ENCODE measurements at regions not wholly inside any gene's neighbourhood (a gene's known extent, or its start where the extent isn't known, plus 50 kb on each side); places are given as distances from the start of the nearest gene placed in this dataset.

DNA sequence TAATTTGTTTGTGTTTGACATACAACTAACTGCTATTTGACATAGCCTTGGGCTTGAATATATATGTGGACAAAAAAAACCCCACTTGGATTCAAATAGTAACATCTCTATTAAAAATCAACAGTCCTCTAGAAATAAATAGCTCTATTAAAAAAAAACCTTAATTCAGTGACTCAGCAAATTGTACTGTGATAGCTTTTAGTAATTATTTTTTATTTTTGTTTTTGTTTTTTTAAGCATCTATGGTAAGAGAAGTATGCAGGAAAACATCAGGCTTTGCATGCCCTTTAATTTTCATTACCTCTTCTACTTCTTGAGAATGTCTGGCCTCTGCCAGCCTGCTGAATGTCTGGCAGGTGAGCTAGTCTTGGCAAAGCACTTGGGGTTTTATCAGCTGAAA, 300.7 kb downstream of the NPR3 start:
- Histone ChIP-seq H3K9ac (ENCODE audit: low read length) (no peak overlapping the region), H3K27me3 (ENCODE audit: control insufficient read depth, insufficient read depth, low read length) (no peaks in the 10 kb centered on the region), H3K36me3 (ENCODE audit: control insufficient read depth, insufficient read depth, low read length) (no peaks in the 10 kb centered on the region), H3K4me3 (ENCODE audit: low read length) (no peak overlapping the region), H3K4me1 (ENCODE audit: control insufficient read depth, insufficient read depth, low read length) (peaks cover 9% of the 10 kb centered on the region), H3K27ac (ENCODE audit: low read depth, low read length) (no peak overlapping the region)

DNA sequence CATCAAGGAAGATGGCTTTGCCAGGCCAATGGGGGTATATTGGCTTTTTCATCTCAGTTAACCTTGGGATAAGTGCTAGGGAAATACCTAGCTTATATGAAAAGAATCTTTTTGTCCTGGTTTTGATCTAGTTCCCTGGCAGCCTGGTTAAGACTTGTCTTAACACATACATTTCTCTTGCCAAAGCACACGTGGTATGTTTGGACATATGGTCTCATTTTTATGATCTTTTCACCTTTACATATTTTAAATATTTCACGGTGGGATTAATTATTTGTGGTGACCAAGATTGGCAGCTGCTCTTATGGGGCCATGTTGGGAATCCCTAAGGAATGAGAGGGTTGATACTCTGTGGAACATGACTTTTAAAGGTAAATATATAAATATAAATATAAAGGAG, 312.5 kb downstream of the NPR3 start:
- H3K9ac ChIP-seq (ENCODE audit: low read length), result no peak overlapping the region
- no peak overlapping the region for H3K27ac ChIP-seq (ENCODE audit: low read depth, low read length)
- no peaks in the 10 kb centered on the region for H3K4me1 ChIP-seq (ENCODE audit: control insufficient read depth, insufficient read depth, low read length)
- no peak overlapping the region for H3K4me3 ChIP-seq (ENCODE audit: low read length)
- no peaks in the 10 kb centered on the region for H3K36me3 ChIP-seq (ENCODE audit: control insufficient read depth, insufficient read depth, low read length)
- H3K27me3 ChIP-seq (ENCODE audit: control insufficient read depth, insufficient read depth, low read length), result no peaks in the 10 kb centered on the region

DNA sequence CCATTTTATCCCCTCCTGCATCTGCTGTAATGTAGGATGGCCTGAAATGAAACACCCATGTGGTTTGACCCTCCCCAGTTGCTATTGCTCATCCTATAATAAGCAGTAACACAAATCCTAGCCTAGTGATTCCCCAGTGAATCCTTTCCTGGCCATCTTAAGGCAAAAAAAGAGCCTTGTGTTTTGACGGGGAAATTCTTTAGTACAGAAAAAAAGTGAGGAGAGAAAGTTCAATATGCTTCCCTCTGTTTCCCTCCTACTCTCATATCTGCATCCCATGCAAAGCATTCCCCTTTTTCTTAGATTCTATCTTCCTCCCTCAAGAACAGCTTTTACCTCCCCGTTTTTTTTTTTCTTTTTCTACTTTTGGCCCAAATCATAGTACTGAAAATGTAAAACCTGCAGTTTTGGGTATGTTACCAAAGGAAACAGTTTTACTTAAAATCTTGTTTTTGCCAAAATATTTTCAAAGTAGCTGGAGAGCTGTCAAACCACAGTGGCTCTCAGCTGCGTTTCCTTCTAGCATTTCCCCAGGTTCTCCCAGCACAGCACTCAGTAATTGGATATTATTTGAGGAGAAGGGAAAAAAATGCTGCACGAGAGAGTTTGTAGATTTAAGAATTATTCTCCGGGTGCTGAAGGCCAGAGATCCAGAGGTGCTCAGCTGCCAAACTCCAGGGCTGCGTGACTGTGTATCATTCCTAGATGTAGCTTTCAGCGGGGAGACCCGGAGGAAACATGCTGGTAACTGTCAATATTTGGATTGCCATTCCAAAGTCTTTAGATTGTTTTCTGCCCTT, 321.4 kb downstream of the NPR3 start:
- Histone ChIP-seq H3K9ac (ENCODE audit: low read length) (no peak overlapping the region), H3K4me3 (ENCODE audit: low read length) (no peak overlapping the region), H3K4me1 (ENCODE audit: control insufficient read depth, insufficient read depth, low read length) (peaks cover 15% of the 10 kb centered on the region), H3K36me3 (ENCODE audit: control insufficient read depth, insufficient read depth, low read length) (no peaks in the 10 kb centered on the region), H3K27me3 (ENCODE audit: control insufficient read depth, insufficient read depth, low read length) (no peaks in the 10 kb centered on the region), H3K27ac (ENCODE audit: low read depth, low read length) (peak overlapping the region; percentile 55)

DNA sequence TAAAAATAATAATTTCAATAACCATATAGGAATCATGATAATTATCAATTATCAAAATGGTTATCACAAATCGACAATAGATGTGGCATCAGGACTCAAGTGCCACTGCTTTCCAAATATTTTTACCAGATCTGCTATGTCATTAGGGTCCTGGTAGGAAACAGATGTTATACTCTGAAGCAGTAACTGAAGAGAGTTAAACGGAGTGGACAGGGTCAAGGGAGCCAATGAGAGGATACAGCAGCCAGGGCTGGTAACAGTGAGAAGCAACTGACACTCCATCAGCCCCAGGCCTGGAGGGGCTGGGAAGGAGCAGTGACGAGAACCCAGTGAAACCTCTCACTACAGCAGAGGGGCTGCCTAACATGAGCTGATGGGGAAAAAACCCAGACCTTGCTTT, 322.4 kb downstream of the NPR3 start:
- Histone ChIP-seq H3K27ac (ENCODE audit: low read depth, low read length) (no peak overlapping the region), H3K27me3 (ENCODE audit: control insufficient read depth, insufficient read depth, low read length) (no peaks in the 10 kb centered on the region), H3K36me3 (ENCODE audit: control insufficient read depth, insufficient read depth, low read length) (no peaks in the 10 kb centered on the region), H3K9ac (ENCODE audit: low read length) (no peak overlapping the region), H3K4me1 (ENCODE audit: control insufficient read depth, insufficient read depth, low read length) (peaks cover 15% of the 10 kb centered on the region), H3K4me3 (ENCODE audit: low read length) (no peak overlapping the region)

DNA sequence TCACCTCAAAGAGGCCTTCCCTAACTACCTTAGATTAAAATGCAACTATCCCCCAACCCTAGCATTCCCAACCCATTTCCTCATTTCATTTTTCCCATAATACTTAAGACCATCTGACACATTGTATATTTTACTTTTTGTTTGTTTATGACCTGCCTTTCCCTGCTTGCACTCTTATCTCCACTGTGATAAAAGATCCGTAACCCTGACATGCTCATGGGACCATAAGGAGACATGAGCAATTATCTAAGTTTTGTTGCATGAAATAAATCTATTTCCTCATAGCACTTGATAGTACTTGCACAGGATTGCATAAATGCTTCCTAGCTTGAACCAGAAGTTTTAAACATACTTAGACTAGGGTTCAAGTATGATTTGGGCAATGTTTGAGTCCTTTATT, 323.7 kb downstream of the NPR3 start:
- H3K36me3 ChIP-seq (ENCODE audit: control insufficient read depth, insufficient read depth, low read length), result no peaks in the 10 kb centered on the region
- no peaks in the 10 kb centered on the region for H3K27me3 ChIP-seq (ENCODE audit: control insufficient read depth, insufficient read depth, low read length)
- no peak overlapping the region for H3K4me3 ChIP-seq (ENCODE audit: low read length)
- no peak overlapping the region for H3K9ac ChIP-seq (ENCODE audit: low read length)
- H3K4me1 ChIP-seq (ENCODE audit: control insufficient read depth, insufficient read depth, low read length), result peaks cover 15% of the 10 kb centered on the region
- H3K27ac ChIP-seq (ENCODE audit: low read depth, low read length), result no peak overlapping the region

DNA sequence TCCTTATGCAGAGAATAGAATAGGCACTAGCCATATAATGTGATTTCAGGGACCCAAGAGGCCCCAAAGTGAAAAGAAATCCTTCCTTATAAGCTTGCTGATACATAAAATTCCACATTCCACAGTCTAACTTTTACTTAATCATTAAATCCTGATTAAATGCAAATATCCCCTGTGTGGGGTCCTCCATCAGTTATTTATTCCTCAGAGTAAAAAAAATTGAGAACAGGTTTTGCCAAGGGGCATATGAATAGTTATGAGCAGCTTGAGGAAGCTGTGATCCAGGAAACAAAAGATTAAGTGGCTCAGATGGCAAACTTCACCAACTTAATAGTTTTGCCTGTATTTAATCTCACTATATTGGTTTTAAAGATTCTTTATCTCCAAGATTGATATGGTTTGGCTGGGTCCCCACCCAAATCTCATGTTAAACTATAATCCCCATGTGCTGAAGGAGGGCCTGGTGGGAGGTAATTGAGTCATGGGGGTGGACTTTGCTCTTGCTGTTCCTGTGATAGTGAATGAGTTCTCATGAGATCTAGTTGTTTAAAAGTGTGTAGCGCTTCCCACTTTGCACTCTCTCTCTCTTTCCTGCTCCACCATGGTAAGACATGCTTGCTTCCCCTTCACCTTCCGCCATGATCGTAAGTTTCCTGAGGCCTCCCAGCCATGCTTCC, 324.9 kb downstream of the NPR3 start:
- no peak overlapping the region for H3K4me3 ChIP-seq (ENCODE audit: low read length)
- peaks cover 12% of the 10 kb centered on the region for H3K4me1 ChIP-seq (ENCODE audit: control insufficient read depth, insufficient read depth, low read length)
- no peaks in the 10 kb centered on the region for H3K36me3 ChIP-seq (ENCODE audit: control insufficient read depth, insufficient read depth, low read length)
- no peak overlapping the region for H3K9ac ChIP-seq (ENCODE audit: low read length)
- H3K27ac ChIP-seq (ENCODE audit: low read depth, low read length), result no peak overlapping the region
- no peaks in the 10 kb centered on the region for H3K27me3 ChIP-seq (ENCODE audit: control insufficient read depth, insufficient read depth, low read length)

DNA sequence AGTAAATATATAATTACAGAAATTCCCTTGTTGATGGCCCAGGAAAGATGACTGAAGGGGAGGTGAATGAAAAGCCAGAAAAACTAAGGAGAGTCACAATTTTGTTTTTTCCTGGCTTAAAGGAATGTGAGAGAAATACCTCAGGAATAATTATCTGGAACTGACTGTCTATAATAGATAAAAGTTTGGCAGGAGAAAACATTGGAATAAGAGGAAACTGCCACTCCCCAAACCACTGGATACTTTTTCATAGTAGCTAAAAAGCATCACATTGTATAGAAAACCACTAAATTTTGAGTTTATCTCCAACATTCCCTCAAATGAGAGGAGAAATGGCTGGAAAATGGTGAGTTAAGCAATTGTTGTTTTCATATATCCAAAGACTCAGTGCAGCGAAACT, 326.0 kb downstream of the NPR3 start:
- no peak overlapping the region for H3K27ac ChIP-seq (ENCODE audit: low read depth, low read length)
- no peaks in the 10 kb centered on the region for H3K36me3 ChIP-seq (ENCODE audit: control insufficient read depth, insufficient read depth, low read length)
- H3K27me3 ChIP-seq (ENCODE audit: control insufficient read depth, insufficient read depth, low read length), result no peaks in the 10 kb centered on the region
- H3K4me3 ChIP-seq (ENCODE audit: low read length), result no peak overlapping the region
- H3K4me1 ChIP-seq (ENCODE audit: control insufficient read depth, insufficient read depth, low read length), result peaks cover 5% of the 10 kb centered on the region
- no peak overlapping the region for H3K9ac ChIP-seq (ENCODE audit: low read length)

DNA sequence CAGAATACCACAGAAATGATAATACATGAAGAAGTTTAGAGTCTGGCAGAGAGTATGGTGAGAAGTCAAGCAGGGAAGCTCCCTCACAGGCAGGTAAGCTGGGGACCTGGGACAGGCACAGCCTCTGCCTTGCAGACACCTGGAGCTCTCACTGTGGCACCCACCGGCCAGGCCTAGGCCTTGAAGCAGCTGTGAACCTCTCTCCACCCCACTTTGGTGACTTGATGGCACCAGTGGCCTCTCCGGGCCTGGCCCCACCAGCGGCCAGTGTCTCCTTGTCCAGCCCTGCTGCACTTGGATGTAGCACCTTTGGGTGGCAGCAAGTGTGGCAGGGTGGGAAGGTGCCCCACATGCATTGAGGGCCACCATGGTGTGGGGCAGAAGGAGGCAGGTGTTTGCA, 330.5 kb downstream of the NPR3 start:
- H3K4me3 ChIP-seq (ENCODE audit: low read length), result no peak overlapping the region
- H3K4me1 ChIP-seq (ENCODE audit: control insufficient read depth, insufficient read depth, low read length), result no peaks in the 10 kb centered on the region
- H3K36me3 ChIP-seq (ENCODE audit: control insufficient read depth, insufficient read depth, low read length), result no peaks in the 10 kb centered on the region
- H3K27me3 ChIP-seq (ENCODE audit: control insufficient read depth, insufficient read depth, low read length), result no peaks in the 10 kb centered on the region
- H3K27ac ChIP-seq (ENCODE audit: low read depth, low read length), result no peak overlapping the region
- no peak overlapping the region for H3K9ac ChIP-seq (ENCODE audit: low read length)

DNA sequence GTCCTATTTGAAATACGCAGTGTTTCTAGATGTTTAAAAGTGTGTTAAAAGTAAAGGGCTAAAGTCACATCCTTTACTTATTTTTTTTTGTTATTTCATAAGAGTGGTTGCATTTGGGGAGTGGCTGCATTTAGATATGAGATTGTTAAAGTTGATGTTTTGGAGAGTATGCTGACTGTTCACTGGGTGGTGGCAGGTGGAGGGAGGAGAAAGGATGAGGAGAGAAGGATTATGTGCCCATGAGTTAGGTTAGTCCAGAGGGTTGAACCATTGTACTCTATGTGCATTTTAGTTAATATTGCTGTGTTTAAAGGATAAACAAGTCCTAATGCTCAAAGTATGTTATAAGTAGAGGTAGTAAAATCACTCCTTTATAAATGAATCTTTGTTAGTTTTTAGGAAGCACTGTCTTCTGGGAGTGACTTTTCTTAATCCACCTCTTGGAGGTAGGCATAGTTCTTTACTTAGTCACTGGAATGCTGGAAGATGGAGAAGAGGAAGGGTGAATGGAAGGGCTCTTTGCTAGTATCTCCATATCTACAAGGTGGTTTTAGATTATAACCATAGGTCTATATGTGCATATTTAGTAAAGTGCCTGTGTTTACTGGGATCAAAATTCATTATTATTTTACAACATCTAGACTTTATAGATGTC, 332.3 kb downstream of the NPR3 start:
- Histone ChIP-seq H3K36me3 (ENCODE audit: control insufficient read depth, insufficient read depth, low read length) (no peaks in the 10 kb centered on the region), H3K27me3 (ENCODE audit: control insufficient read depth, insufficient read depth, low read length) (no peaks in the 10 kb centered on the region), H3K4me3 (ENCODE audit: low read length) (no peak overlapping the region), H3K27ac (ENCODE audit: low read depth, low read length) (no peak overlapping the region), H3K4me1 (ENCODE audit: control insufficient read depth, insufficient read depth, low read length) (no peaks in the 10 kb centered on the region), H3K9ac (ENCODE audit: low read length) (no peak overlapping the region)

DNA sequence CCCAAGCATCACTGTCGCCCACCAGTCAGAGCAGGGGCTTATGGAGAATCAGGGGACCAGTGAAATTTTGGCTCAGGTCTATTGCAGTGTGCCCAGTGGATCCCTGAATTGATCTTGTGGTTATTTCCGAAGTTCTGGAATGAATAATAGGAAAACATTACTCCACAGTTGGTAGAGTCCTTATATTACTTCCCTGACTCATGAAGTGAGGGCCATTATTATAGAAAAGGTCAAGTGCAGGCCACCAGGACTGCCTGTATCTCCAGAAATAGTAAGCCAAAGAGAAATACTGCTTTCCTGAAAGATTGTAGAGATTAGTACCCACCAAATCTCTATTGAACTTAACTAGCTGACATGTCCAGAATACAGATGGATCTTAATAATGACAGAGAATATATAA, 335.0 kb downstream of the NPR3 start:
- Histone ChIP-seq H3K9ac (ENCODE audit: low read length) (no peak overlapping the region), H3K36me3 (ENCODE audit: control insufficient read depth, insufficient read depth, low read length) (no peaks in the 10 kb centered on the region), H3K4me3 (ENCODE audit: low read length) (no peak overlapping the region), H3K27ac (ENCODE audit: low read depth, low read length) (no peak overlapping the region), H3K4me1 (ENCODE audit: control insufficient read depth, insufficient read depth, low read length) (no peaks in the 10 kb centered on the region), H3K27me3 (ENCODE audit: control insufficient read depth, insufficient read depth, low read length) (no peaks in the 10 kb centered on the region)

DNA sequence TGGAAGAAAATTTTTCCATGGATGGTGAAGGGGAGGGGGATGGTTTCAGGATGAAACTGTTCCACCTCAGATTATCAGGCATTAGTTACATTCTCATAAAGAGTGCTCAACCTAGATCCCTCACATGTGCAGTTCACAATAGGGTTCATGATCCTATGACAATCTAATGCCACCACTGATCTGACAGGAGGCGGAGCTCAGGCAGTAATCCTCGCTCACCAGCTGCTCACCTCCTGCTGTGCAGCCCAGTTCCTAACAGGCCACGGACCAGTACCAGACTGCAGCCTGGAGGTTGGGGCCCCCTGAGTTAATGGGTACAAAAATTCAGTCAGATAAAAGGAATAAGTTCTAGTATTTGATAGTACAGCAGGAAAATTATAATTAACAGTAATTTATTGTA, 337.2 kb downstream of the NPR3 start:
- no peaks in the 10 kb centered on the region for H3K36me3 ChIP-seq (ENCODE audit: control insufficient read depth, insufficient read depth, low read length)
- no peak overlapping the region for H3K4me3 ChIP-seq (ENCODE audit: low read length)
- no peak overlapping the region for H3K9ac ChIP-seq (ENCODE audit: low read length)
- no peak overlapping the region for H3K27ac ChIP-seq (ENCODE audit: low read depth, low read length)
- no peaks in the 10 kb centered on the region for H3K4me1 ChIP-seq (ENCODE audit: control insufficient read depth, insufficient read depth, low read length)
- H3K27me3 ChIP-seq (ENCODE audit: control insufficient read depth, insufficient read depth, low read length), result no peaks in the 10 kb centered on the region

DNA sequence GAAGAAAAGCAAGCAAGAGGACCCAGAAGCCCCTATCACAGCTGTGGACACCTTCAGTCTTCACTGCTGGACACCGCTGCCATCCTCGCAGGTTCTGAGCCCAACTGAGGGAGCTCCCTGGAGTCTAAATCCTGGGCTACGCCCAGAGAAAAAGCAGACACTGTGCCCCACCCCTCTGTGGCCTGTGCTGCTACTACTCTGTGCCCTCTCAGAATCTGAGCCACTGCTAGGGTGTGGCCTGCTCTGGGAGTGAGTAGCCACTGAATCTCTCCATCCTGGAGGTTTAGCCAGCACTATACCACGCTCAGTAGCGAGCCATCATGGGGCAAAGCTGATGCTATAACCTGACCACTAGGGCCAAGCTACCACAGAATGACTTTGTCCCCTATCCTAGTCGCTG, 338.2 kb downstream of the NPR3 start:
- Histone ChIP-seq H3K27ac (ENCODE audit: low read depth, low read length) (no peak overlapping the region), H3K4me1 (ENCODE audit: control insufficient read depth, insufficient read depth, low read length) (no peaks in the 10 kb centered on the region), H3K27me3 (ENCODE audit: control insufficient read depth, insufficient read depth, low read length) (no peaks in the 10 kb centered on the region), H3K4me3 (ENCODE audit: low read length) (no peak overlapping the region), H3K36me3 (ENCODE audit: control insufficient read depth, insufficient read depth, low read length) (no peaks in the 10 kb centered on the region), H3K9ac (ENCODE audit: low read length) (no peak overlapping the region)

All from rectal smooth muscle tissue (tissue), 1 donor.